Neural progenitor cell (in vitro differentiated cells): ENCODE measurements at regions not wholly inside any gene's neighbourhood (a gene's known extent, or its start where the extent isn't known, plus 50 kb on each side); places are given as distances from the start of the nearest gene placed in this dataset.

ENCODE experiments used
- DNase-seq: peaks from one replicate; pipeline ENCODE4 v3.0.0-alpha.2; 2016; ENCODE audit warnings: low spot score
- H2AFZ ChIP-seq: fragments of 200-600 bp; sonication (generic); replicated peaks from 2 replicates; pipeline ENCODE4 v1.6.1; 2016; ENCODE audit warnings: antibody characterized with exemption
- H3F3A ChIP-seq: fragments of 200-600 bp; sonication (generic); 2 replicates; pipeline ENCODE4 v1.6.1; 2016; ENCODE audit warnings: antibody characterized with exemption, low read depth
- H3K27ac ChIP-seq: fragments of 200-600 bp; sonication (generic); 2 replicates; pipeline ENCODE4 v1.5.1; 2016; ENCODE audit warnings: mild to moderate bottlenecking
- H3K27me3 ChIP-seq: fragments of 200-600 bp; sonication (generic); 2 replicates; pipeline ENCODE4 v1.6.1; 2016; ENCODE audit warnings: mild to moderate bottlenecking, moderate library complexity
- H3K36me3 ChIP-seq: fragments of 200-600 bp; sonication (generic); 2 replicates; pipeline ENCODE4 v1.5.1; 2016
- H3K4me1 ChIP-seq: fragments of 200-600 bp; sonication (generic); 2 replicates; pipeline ENCODE4 v1.6.1; 2016; ENCODE audit warnings: mixed run types
- H3K4me2 ChIP-seq: fragments of 200-600 bp; sonication (generic); 2 replicates; pipeline ENCODE4 v1.6.1; 2016
- H3K4me3 ChIP-seq: fragments of 200-600 bp; sonication (generic); 2 replicates; pipeline ENCODE4 v1.5.1; 2016
- H3K79me2 ChIP-seq: fragments of 200-600 bp; sonication (generic); 2 replicates; pipeline ENCODE4 v1.6.1; 2016; ENCODE audit warnings: low read depth
- H3K9ac ChIP-seq: fragments of 200-600 bp; sonication (generic); 2 replicates; pipeline ENCODE4 v1.6.1; 2016
- H3K9me3 ChIP-seq: fragments of 200-600 bp; sonication (generic); 2 replicates; pipeline ENCODE4 v1.5.1; 2016; ENCODE audit warnings: low read depth
- H4K20me1 ChIP-seq: fragments of 200-600 bp; sonication (generic); 2 replicates; pipeline ENCODE4 v1.6.1; 2016; ENCODE audit warnings: low read depth
- H3K27ac Mint-ChIP-seq: 3 replicates; pipeline ENCODE4 v1.8.0; 2021; ENCODE audit warnings: mixed read lengths
- H3K27me3 Mint-ChIP-seq: 2 replicates; pipeline ENCODE4 v1.8.0; 2022; ENCODE audit warnings: low read depth, mild to moderate bottlenecking, inconsistent platforms, moderate library complexity, mixed read lengths; ENCODE audit not compliant: insufficient read depth
- H3K36me3 Mint-ChIP-seq: 3 replicates; pipeline ENCODE4 v1.8.0; 2021; ENCODE audit warnings: mixed read lengths
- H3K4me1 Mint-ChIP-seq: 3 replicates; pipeline ENCODE4 v1.8.0; 2021; ENCODE audit warnings: mixed read lengths
- H3K4me3 Mint-ChIP-seq: 3 replicates; pipeline ENCODE4 v1.8.0; 2021; ENCODE audit warnings: mild to moderate bottlenecking, moderate library complexity, mixed read lengths
- H3K9me3 Mint-ChIP-seq: 3 replicates; pipeline ENCODE4 v1.8.0; 2020; ENCODE audit warnings: mixed read lengths
- CTCF ChIP-seq: fragments of 200-600 bp; sonication (generic); IDR thresholded peaks from 2 replicates; pipeline ENCODE4 v1.5.1; 2017; ENCODE audit warnings: antibody characterized with exemption, mild to moderate bottlenecking
- EZH2 ChIP-seq: fragments of 200-600 bp; sonication (generic); IDR thresholded peaks from 2 replicates; pipeline ENCODE4 v1.6.1; 2017; ENCODE audit warnings: antibody characterized with exemption, mild to moderate bottlenecking, moderate library complexity
- EZH2phosphoT487 ChIP-seq: fragments of 200-600 bp; sonication (generic); IDR thresholded peaks from 2 replicates; pipeline ENCODE4 v1.6.1; 2017; ENCODE audit warnings: antibody characterized with exemption

DNA sequence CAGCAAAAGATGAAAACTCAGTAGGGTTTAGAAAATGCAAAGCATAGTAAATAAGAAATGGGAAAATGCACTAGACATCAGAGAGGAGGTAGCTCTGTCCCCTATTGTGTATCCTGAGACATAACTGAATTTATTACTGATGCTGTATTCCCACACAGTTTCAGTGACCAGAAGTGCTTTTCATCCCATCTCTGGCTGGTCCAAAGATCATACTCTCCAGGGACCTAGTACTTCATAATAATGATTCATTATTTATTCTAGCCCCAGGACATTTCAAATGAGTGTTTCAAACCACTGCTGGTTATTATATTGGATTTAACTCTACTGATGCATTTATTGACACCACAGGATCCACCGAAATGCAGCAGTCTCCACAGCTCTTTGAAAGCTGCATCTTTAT lies 163.3 kb downstream of the PAWR start:
- Histone ChIP-seq H3K9ac (no peak overlapping the region), H3K4me2 (no peak overlapping the region), H3F3A (peaks cover 3% of the 10 kb centered on the region), H3K9me3 (no peaks in the 10 kb centered on the region), H3K79me2 (no peaks in the 10 kb centered on the region), H3K4me1 (peaks cover 7% of the 10 kb centered on the region), H3K27me3 (no peaks in the 10 kb centered on the region), H3K4me3 (no peak overlapping the region), H3K36me3 (no peaks in the 10 kb centered on the region), H2AFZ (no peak overlapping the region), H4K20me1 (no peaks in the 10 kb centered on the region), H3K27ac (no peak overlapping the region)
- TF ChIP-seq CTCF (no peak), EZH2phosphoT487 (no peak), EZH2 (no peak)
- Mint-ChIP-seq H3K9me3 (no peaks in the 10 kb centered on the region), H3K27me3 (no peaks in the 10 kb centered on the region), H3K27ac (no peak overlapping the region), H3K4me1 (peaks cover 3% of the 10 kb centered on the region), H3K4me3 (no peak overlapping the region), H3K36me3 (no peaks in the 10 kb centered on the region)
- no peak for DNase-seq

DNA sequence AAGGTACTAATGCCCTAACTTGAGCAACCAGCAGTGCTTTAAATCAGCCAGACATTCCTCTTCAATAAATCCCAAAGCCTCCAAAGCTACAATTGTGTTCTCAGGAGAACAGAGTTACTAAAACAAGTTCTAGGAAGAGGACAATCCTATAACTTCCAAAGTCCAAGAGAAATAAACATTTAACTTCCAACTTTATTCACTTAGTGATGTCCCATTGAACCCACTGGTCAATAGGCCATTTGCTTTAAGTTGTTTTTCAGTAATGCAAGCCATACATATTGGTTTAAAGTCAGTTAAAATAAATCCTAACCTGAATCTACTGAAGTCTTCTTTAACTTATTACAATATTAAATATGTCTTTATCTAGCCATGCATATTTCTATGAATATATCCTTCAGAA lies 165.4 kb downstream of the PAWR start:
- peaks cover 3% of the 10 kb centered on the region for H3F3A ChIP-seq
- no peaks in the 10 kb centered on the region for H4K20me1 ChIP-seq
- Mint-ChIP-seq H3K27me3 (peaks cover 2% of the 10 kb centered on the region), H3K9me3 (no peaks in the 10 kb centered on the region), H3K4me1 (peaks cover 5% of the 10 kb centered on the region), H3K27ac (no peak overlapping the region), H3K36me3 (no peaks in the 10 kb centered on the region), H3K4me3 (no peak overlapping the region)
- no peak overlapping the region for H2AFZ ChIP-seq
- no peak for TF ChIP-seq CTCF
- TF ChIP-seq EZH2, result no peak
- H3K79me2 ChIP-seq, result no peaks in the 10 kb centered on the region
- no peak overlapping the region for H3K4me2 ChIP-seq
- H3K4me1 ChIP-seq, result peaks cover 14% of the 10 kb centered on the region
- no peak overlapping the region for H3K9ac ChIP-seq
- H3K9me3 ChIP-seq, result no peaks in the 10 kb centered on the region
- H3K27me3 ChIP-seq, result no peaks in the 10 kb centered on the region
- H3K36me3 ChIP-seq, result no peaks in the 10 kb centered on the region
- H3K4me3 ChIP-seq, result no peak overlapping the region
- H3K27ac ChIP-seq, result no peak overlapping the region
- no peak for DNase-seq

- H3K9me3 Mint-ChIP-seq, result no peaks in the 10 kb centered on the region
- no peaks in the 10 kb centered on the region for H3K36me3 ChIP-seq
- H3K36me3 Mint-ChIP-seq, result no peaks in the 10 kb centered on the region
- H3K4me1 ChIP-seq, result peaks cover 14% of the 10 kb centered on the region
- no peaks in the 10 kb centered on the region for H3K27me3 ChIP-seq
- H3K4me2 ChIP-seq, result no peak overlapping the region
- no peak overlapping the region for H3K4me3 Mint-ChIP-seq
- DNase-seq, result peak; percentile 20
- H3K4me1 Mint-ChIP-seq, result peaks cover 5% of the 10 kb centered on the region
- H4K20me1 ChIP-seq, result no peaks in the 10 kb centered on the region
- H3F3A ChIP-seq, result peaks cover 3% of the 10 kb centered on the region
- peak overlapping the region; percentile 39 for H3K27ac ChIP-seq
- peaks cover 2% of the 10 kb centered on the region for H3K27me3 Mint-ChIP-seq
- H3K9ac ChIP-seq, result no peak overlapping the region
- TF ChIP-seq EZH2phosphoT487 (no peak), EZH2 (no peak), CTCF (no peak)
- H3K4me3 ChIP-seq, result no peak overlapping the region
- no peak overlapping the region for H3K27ac Mint-ChIP-seq
- no peak overlapping the region for H2AFZ ChIP-seq
- no peaks in the 10 kb centered on the region for H3K9me3 ChIP-seq
- H3K79me2 ChIP-seq, result no peaks in the 10 kb centered on the region
These were observed 166.1 kb downstream of the PAWR start for GRCh38 chr12:79524507-79525148.
